HG02588 (cell line): ENCODE measurements at regions not wholly inside any gene's neighbourhood (a gene's known extent, or its start where the extent isn't known, plus 50 kb on each side); places are given as distances from the start of the nearest gene placed in this dataset.
"Not testable (repeated sequence)": the region's sequence is repeated elsewhere in the genome, so short reads cannot be mapped to it uniquely, and the experiment has no call there.

Experiments used
- ATAC-seq: cut with Tn5 transposase; IDR thresholded peaks from one replicate; pipeline ENCODE4 v1.9.1; 2021; ENCODE audit warnings: mild to moderate bottlenecking, moderate library complexity; ENCODE audit not compliant: unreplicated experiment

DNA sequence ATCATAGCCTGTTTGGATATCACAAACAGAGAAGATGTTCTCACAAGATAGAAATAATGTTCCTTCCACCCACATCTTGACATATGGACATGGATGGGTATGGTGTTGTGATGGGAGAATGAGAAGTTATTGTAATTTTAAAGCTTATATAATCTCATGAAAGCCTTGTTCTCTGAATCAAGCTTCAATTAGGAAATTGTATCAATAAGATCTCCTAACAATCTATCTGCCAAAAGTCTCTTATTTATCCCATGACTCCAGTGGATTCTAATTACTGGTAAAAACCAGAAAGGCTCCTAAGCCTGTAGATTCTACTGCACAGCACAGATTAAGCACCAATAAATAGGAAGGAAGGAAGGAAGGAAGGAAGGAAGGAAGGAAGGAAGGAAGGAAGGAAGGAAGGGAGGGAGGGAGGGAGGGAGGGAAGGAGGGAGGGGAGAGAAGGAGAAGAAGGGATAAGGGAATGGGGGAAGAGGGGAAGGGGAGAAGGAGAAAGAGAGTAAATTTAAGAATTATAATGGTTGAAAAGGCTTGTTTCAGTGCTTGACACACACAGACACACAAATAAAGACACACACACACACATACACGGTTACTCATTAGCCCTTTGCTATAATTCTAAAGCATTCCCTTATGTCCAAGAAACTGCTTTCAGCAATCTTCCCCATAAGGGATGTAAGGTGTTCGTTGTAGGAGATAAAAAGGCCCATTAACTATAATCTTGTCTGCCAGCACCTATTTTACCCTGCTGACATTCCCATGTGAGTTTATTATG is 258.0 kb upstream of the API5 start:
- ATAC-seq: no peak

DNA sequence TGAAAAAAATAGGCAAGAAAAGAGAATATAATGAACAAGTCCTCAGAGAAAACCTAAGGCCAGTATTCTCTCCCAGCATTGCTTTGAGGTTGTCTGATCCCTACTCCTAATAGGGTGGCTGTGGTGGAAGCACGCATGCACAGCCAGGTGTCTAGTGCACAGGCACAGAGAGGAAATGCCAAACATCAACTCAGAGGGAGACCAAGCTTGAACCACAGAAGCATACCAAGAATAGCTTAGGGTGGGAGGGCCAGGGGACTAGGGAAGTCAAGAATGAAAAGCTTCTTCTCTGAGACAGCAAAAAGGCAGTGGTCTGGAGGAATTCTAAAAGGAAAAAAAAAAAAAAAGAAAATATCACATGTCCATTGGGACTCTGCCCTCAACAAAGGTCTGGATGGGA is 244.1 kb upstream of the API5 start:
- no peak for ATAC-seq

DNA sequence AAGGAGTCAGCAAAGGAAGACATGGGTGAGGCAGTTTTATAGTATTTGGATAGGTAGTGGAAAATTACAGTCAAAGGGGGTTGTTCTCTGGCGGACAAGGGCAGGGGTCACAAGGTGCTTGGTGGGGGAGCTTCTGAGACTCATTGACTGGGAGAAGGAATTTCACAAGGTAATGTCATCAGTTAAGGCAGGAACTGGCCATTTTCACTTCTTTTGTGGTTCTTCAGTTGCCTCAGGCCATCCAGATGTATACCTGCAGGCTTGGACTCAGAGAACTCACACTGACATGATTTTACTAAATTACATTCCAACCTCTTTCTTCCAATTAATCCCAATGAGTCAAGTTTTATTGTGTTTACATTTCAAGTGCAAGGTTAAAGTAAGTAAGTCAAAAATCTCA is 240.5 kb upstream of the API5 start:
- ATAC-seq: no peak

DNA sequence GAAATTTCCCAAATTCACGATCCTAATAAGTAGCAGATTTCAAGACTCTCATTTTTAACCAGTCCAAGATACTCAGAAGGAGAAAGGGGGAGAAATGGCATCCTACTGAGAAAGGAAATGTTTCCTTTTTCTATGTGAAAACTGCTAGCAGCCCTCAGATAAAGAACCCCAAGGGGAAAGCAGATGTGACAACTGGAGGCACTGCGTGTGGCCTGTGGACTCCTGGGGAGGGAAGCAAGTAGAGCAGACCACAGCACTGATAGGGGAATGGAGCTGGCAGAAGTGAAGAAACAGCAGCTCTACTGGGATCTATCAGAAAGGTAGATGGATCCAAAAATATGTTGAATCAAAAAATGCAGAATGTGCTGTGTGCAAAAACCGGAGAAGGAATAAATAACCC is 239.7 kb upstream of the API5 start:
- no peak for ATAC-seq

DNA sequence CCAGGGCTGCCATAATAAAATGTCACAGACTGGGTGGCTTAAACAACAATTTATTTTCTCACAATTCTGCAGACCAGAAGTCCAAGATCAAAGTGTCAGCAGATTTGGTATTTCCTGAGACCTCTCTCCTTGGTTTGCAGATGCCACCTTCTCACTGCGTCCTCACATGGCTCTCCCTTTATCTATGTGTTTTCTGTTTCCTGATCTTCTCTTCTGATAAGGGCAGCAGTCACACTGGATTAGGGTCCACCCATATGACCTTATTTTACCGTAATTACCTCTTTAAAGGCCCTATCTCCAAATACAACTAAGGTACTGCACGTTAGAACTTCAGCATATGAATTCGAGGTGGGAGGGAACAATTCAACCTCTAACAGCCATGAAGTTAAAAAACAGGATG is 238.9 kb upstream of the API5 start:
- ATAC-seq: no peak

DNA sequence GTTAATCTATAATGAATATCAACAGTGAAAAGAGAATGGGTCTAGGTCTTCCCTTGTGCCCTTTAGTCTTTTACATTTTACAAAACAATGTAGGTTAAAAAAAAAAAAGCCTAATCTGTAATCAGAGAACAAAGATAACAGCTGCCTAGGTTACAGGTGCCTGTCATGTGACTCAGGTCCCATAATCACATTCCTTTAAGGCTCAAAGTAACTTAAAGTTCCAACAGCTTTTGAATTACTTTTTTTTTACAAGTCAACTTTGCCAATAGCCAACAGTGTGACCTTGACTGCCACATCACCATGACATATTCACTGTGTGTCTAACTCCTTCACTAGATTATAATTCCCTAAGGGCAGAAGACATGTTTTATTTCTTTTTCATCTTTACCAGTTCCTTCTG is 237.0 kb upstream of the API5 start:
- no peak for ATAC-seq

DNA sequence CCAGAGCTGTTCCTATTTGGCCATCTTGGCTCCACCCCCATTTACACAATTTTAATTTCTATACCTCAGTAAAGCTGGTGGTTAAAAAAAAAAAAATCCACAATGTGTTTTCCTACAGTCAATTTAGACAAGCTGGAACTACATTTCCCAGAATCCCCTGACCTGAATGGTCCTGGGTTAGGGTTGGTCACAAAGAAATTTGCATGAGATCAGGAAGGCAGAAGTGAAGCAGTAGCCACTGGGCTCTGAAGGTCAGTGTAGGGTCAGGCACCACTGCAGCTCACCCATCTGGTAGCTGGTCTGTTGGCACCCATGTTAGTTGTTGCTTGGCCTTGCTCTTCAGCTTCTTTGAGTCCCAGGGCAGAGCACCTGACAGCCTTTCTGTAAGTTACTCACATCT is 210.7 kb upstream of the API5 start:
- no peak for ATAC-seq

DNA sequence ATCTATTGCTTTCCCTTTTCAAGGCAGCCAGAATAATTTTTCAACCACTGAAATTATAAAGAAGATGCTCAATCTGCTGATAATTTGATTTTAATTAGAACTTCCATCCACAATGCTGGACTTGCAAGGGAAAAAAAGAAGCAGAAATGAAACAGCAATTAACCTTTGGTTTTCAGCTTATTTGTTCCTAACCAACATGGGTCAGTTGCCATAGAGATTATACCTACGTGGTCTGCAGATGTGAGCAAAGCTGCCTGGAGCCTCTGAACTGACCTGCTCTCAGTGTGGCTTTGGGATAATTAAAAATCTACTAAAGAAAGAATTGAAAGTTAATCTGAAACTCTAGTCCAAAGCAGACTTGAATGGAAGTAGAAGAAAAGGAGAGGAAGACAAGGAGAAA is 195.7 kb upstream of the API5 start:
- ATAC-seq: no peak

DNA sequence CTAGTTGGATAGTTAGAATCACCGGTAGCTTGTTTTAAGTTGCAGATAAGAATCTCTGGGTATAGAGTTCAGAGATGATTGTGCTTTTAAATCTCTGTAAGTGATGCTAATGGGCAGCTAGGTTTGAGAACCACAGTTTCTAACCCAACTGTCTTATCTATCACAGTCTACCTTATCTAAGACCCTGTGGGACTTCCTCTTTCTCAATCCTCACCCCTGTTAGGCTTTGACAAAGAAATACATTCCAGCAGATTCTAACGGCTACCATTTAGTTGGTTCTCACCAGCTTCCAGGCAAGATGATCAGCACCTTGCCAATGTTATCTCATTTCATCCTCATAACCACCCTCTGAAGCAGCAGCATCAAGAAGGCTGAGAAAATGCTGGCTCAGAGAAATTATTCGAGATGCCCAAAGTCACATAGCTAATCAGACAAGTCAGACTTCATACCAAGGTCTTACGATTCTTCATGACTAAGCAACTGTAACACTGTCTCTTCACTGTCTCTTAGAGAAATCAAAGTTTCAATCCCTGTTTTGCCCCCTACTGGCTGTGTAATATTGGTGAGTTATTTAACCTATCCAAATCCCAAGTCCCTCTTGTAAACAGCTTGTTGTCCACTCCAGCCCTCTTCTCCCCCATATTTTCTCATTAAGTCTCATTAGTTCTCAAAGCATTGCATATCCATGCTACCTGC is 192.4 kb upstream of the API5 start:
- ATAC-seq: no peak

DNA sequence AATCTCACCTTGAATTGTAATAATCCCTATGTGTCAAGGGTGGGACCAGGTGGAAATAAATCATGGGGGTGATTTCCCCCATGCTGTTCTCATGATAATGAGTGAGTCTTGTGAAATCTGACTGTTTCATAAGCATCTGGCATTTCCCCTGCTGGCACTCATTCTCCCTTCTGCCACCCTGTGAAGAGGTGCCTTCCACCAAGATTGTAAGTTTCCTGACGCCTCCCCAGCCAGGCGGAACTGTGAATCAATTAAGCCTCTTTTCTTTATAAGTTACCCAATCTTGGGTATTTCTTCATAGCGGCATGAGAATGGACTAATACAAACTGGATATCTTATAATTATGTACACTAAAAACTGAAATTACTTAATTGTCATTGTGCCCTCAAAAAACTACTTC is 189.2 kb upstream of the API5 start:
- no peak for ATAC-seq

DNA sequence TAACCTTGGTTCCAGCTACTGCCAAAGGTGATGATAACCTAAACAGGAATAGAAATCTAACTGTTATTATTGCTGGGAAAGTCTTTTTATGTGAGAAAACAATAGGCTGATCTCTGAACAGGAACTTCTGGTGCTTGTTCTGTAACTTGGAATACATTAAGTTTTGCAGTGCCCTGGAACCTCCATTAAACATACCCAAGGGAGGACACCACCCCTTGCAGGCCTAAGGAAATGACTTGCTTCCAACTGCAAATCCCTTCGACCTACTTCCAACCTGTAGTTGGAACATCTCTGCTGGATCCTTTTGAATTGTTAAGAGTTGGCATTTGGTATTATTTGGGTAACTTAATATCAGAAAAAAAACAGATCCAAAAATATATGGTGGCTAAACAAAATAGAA is 188.4 kb upstream of the API5 start:
- no peak for ATAC-seq

DNA sequence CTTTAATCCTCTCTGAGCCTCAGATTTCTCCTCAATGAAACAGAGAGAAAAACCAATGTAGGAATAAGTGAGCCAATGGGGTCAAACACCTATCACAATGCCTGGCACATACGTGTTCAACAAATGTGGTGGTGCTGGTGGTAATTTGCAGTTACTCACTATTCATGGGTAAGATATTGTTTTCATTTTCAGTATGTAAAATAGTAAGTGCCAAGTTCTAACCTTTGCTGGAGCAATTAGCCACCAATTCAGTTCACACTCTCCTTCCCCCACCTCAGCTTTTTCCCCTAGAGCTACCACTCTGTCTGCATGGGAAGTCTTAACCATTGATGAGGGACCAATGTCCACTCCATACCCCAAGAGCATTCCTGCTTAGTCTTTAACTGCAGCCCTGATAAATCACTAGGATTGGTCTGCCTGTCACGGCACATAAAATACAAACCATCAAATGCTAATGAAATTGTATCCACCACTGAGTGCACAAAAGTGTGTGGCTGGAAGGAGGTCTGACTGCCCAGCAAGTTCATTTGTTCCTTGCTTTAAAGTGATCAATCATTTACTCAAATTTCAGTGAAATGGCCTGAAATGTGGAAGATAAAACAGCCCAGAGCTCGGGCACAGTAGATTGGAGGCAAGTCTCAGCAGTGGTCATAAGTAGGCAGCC is 187.4 kb upstream of the API5 start:
- ATAC-seq: no peak

DNA sequence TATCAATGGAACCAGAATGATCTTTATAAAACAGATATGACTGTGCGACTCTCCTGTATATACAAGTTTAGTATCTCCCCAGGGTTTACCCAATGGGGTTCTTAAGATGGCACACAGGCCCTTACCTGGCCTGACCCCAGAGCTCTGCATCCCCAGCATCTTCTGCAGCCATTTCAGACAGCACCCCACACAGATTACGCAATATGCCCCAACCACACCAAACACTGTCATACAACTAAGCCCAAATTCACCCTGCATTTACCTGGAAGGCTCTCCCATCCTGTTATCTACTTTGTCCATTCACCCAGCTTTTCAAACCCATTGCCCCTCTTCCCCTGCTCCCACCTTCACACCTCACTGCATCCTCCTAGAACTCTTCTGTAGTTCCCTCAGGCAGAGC is 182.5 kb upstream of the API5 start:
- no peak for ATAC-seq

DNA sequence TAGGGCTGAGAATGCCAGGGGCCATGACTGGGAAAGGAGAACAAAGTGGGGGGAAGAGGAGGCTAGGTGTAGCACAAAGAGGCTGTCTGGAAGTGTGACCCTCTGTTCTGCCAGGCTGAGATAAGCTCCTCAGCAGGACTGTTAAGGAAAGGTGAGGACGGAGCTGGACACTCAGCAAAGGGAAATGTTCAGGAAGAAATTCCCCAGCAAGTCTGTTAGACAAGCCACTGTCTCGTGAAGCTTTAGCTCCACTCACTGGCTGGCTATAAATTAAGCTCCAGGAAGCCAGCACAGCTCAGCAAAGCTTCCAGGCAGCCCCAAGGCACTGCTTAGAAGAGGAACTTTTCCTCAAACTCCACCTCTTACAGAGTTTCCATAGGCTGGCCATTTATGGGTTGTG is 181.2 kb upstream of the API5 start:
- no peak for ATAC-seq

DNA sequence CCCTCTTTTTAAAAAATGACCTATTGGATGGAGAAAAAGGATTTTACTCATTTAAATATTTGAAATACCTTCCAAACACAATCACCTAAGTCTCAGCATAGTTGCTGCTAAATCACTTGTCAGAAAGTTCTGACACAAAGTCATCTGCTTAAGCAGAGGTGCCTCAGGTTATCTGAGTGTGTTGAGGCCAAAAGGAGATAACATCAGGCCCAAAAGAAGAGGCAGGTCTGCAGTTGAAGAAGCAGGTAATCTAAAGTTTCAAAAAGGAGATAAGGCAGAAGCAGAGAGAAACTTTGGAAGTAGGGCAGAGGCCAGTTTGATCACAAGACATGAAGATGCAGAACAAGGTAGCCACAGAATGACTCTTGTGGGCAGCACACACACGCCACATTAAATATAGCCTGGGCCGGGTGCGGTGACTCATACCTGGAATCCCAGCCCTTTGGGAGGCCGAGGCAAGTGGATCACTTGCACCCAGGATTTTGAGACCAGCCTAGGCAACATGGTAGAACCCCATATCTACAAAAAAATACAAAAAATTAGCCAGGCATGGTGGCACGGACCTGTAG is 175.7 kb upstream of the API5 start:
- peak; percentile 69 for ATAC-seq

DNA sequence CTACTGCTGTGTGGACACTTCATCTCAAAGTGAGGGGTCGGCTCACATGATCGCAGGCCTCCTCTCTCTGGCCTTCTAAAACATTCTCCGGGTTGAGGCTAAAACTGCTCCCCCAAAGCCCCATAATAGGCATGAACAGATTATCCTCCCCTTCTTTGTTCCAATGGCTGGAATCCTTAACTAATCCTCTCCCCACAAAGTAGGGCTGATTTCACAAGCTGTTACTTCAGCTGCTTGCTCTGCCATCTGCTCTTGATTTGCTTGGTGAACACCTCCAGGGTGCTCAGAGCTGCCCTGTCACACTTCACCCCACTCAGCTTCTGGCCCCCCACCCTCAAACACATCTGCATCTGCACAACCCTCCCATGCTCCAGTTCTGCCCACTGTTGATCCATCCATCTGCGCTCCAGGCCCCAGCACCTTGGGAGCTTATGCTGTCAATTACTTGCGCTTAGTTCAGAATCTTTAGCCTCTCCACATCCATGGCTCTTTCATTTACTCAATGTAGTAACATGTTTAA is 173.1 kb upstream of the API5 start:
- ATAC-seq: no peak

DNA sequence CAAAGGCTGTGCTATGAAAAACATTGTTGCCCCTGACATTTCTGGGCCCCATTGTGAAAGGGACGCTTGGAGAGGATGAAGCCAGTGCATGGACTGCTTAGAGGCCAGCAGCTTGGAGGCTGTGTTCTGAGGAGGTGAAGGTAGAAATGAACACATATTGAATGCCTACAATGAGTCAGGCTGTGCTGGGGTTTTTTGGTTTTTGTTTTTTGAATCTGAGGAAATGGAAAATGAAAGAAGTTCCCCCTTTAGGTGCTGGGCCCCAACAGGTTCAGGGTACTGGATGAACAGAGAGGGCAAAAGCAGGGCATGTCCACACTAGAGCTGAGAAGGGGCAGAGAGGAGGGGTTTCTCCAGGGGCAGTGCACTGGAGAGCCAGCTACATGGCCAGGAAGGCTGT is 166.1 kb upstream of the API5 start:
- ATAC-seq: peak; percentile 94

DNA sequence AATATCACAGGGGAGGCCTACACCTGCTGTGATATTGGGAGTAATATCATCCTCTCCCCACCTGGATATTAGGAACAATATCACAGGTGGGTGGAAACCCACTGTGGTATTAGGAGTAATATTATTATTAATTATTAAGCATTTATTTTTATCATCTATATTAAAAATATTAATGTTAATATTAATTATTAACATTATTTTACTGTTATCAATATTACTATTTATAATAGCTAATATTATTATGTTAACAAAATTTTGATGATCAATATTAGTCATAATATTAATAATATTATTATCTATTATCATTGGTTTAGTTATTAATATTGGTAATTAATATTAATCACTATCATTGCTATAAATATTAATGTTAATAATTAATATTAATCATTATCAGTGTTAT is 161.1 kb upstream of the API5 start:
- no peak for ATAC-seq

DNA sequence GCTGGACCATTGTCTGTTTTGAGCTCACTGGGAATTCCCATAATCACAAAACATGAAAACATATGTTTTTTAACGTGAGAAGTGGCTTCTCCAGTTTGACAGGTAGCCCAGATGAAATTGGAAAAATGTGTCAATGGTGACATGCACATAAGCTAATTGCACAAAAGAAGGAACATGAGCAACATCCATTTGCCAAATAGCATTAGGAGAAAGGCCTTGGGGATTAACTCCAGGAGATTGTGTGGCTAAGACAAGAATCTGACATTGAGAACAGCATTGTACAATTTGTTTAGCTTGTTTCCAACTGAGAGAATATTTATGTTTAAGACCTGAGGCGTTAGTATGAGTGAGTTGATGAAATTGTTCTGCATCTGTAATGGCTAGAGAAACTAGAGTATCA is 147.0 kb upstream of the API5 start:
- ATAC-seq: no peak

DNA sequence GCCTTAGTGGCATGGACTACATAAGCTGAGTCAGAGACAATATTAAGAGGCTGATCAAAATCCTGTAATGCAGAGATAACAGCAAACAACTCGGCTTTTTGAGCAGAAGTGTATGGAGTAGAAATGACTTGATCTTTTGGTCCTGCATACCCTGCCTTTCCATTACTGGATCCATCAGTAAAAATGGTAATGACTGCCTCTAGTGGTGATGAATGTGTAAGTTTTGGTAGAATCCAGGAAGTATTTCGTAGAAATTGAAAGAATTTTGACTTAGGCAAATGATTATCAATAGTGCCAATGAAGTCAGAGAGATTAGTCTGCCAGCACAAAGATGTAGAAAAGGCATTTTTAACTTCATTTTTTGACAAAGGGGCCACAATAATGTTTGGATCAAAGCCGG is 146.4 kb upstream of the API5 start:
- not testable (repeated sequence) for ATAC-seq

DNA sequence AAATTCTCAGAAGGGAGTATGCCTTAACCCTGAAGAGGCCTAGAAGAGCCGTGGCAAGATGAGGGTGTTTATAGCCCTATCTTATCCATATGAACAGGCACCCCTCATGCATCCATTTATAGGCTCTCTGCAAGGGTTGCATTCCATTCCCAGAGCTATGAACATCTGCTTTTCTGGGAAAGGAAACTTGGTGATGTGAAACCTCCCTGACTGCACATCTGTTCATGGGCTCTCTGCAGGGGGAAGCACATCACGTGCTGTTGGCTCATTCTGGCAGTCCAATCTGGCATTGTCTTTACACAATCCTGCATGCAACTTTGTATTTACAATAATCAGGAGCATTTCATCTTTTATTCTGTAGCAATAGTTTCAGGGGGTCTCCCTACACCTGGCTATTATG is 143.6 kb upstream of the API5 start:
- not testable (repeated sequence) for ATAC-seq

DNA sequence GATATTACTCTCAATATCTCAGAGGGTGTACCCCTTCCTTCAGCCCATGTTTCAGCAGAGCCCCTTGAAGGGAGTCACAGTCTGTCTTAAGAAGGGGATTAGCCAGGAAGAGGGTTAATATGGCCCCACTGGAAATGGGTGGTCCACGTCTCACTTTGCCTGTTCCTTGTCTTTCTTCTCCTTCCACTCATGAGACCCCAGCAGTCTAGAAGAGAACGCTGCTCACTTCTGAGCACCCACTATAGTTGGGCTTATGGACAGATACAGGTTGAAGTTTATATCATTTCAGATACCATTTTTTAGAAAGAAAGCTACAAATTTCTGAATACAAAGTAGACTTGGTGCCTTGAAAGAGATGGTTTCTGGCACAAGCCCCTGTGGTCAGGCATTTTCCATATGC is 139.3 kb upstream of the API5 start:
- no peak for ATAC-seq
